HEK293 (cell line): ENCODE measurements at regions not wholly inside any gene's neighbourhood (a gene's known extent, or its start where the extent isn't known, plus 50 kb on each side); places are given as distances from the start of the nearest gene placed in this dataset.
A peak's percentile ranks its signal among the peaks of the same experiment; 100 is the strongest.
"Not testable (repeated sequence)": the region's sequence is repeated elsewhere in the genome, so short reads cannot be mapped to it uniquely, and the experiment has no call there.

Experiments
- CTCF ChIA-PET: fragments of 350-600 bp; formaldehyde crosslinking; extraction: SDS; loops from one replicate; lab custom pipeline; 2021; ENCODE audit warnings: antibody characterized with exemption; lab: Yijun Ruan, JAX
- POLR2A ChIA-PET: fragments of 300-600 bp; formaldehyde crosslinking; extraction: SDS; loops from one replicate; lab custom pipeline; 2020; ENCODE audit warnings: antibody characterized with exemption, inconsistent platforms; lab: Yijun Ruan, JAX
- H3K27ac ChIP-seq: fragments of 200-500 bp; sonication (Bioruptor generic); 2 replicates; pipeline ENCODE4 v1.5.1; 2014; ENCODE audit warnings: low read depth, low read length, control low read depth, inconsistent platforms; ENCODE audit errors: extremely low read depth
- H3K36me3 ChIP-seq, 2 experiments: fragments of 200-500 bp in 1 of 2; sonication (Bioruptor generic) in 1 of 2; 1 replicate in 1 of 2; 2 replicates in 1 of 2; pipeline ENCODE4 v1.5.1; 2014 to 2017; ENCODE audit warnings: inconsistent platforms in 2 of 2, low read length in 2 of 2; ENCODE audit not compliant: control insufficient read depth in 2 of 2, insufficient read depth in 1 of 2
- H3K4me1 ChIP-seq: fragments of 200-500 bp; sonication (Bioruptor generic); 2 replicates; pipeline ENCODE4 v1.5.1; 2014; ENCODE audit warnings: mild to moderate bottlenecking, low read length, inconsistent platforms; ENCODE audit not compliant: control insufficient read depth, insufficient read depth
- H3K4me3 ChIP-seq: 2 replicates; pipeline ENCODE4 v1.5.1; 2011; ENCODE audit warnings: low read depth, mild to moderate bottlenecking, control low read depth, low read length, moderate library complexity
- H3K9me3 ChIP-seq: fragments of 200-500 bp; sonication (Bioruptor generic); 2 replicates; pipeline ENCODE4 v1.5.1; 2014; ENCODE audit warnings: low read depth, low read length, inconsistent platforms; ENCODE audit not compliant: control insufficient read depth, insufficient read depth
- BCL11A ChIP-seq: fragments of 450-650 bp; formaldehyde crosslinking; IDR thresholded peaks from 2 replicates; pipeline ENCODE4 v1.5.1; 2016; ENCODE audit warnings: low read depth, missing biosample characterization, missing genetic modification characterization
- KLF16 ChIP-seq: fragments of 450-650 bp; formaldehyde crosslinking; IDR thresholded peaks from 2 replicates; pipeline ENCODE4 v1.5.1; 2017; ENCODE audit warnings: missing biosample characterization, missing genetic modification characterization
- TRIM28 ChIP-seq: IDR thresholded peaks from 2 replicates; pipeline ENCODE4 v1.6.1; 2011; ENCODE audit warnings: low read length, control low read depth, borderline replicate concordance
- ZBTB20 ChIP-seq: fragments of 450-650 bp; formaldehyde crosslinking; IDR thresholded peaks from 2 replicates; pipeline ENCODE4 v1.5.1; 2016; ENCODE audit warnings: missing biosample characterization, missing genetic modification characterization
- ZNF211 ChIP-seq: fragments of 450-650 bp; formaldehyde crosslinking; IDR thresholded peaks from 2 replicates; pipeline ENCODE4 v1.5.1; 2016; ENCODE audit warnings: low read depth, missing biosample characterization, missing genetic modification characterization
- ZNF280D ChIP-seq: fragments of 450-650 bp; formaldehyde crosslinking; IDR thresholded peaks from 2 replicates; pipeline ENCODE4 v1.5.1; 2016; ENCODE audit warnings: missing biosample characterization, missing genetic modification characterization
- ZNF292 ChIP-seq: fragments of 450-650 bp; formaldehyde crosslinking; IDR thresholded peaks from 2 replicates; pipeline ENCODE4 v1.5.1; 2016; ENCODE audit warnings: low read depth, missing biosample characterization, missing genetic modification characterization, borderline replicate concordance
- ZNF391 ChIP-seq: fragments of 450-650 bp; formaldehyde crosslinking; IDR thresholded peaks from 2 replicates; pipeline ENCODE4 v1.5.1; 2016; ENCODE audit warnings: low read depth, missing biosample characterization, missing genetic modification characterization, borderline replicate concordance
- ZNF544 ChIP-seq: fragments of 450-650 bp; formaldehyde crosslinking; IDR thresholded peaks from 2 replicates; pipeline ENCODE4 v1.5.0; 2017; ENCODE audit warnings: missing biosample characterization, missing genetic modification characterization
- ZNF561 ChIP-seq: fragments of 450-650 bp; IDR thresholded peaks from 2 replicates; pipeline ENCODE4 v1.5.1; 2018; ENCODE audit warnings: missing biosample characterization, missing genetic modification characterization, borderline replicate concordance
- ZNF585B ChIP-seq: fragments of 450-650 bp; formaldehyde crosslinking; IDR thresholded peaks from 2 replicates; pipeline ENCODE4 v1.5.1; 2016; ENCODE audit warnings: missing biosample characterization, missing genetic modification characterization
- ZNF658 ChIP-seq: fragments of 450-650 bp; formaldehyde crosslinking; IDR thresholded peaks from 2 replicates; pipeline ENCODE4; 2016; ENCODE audit warnings: missing biosample characterization, missing genetic modification characterization

DNA sequence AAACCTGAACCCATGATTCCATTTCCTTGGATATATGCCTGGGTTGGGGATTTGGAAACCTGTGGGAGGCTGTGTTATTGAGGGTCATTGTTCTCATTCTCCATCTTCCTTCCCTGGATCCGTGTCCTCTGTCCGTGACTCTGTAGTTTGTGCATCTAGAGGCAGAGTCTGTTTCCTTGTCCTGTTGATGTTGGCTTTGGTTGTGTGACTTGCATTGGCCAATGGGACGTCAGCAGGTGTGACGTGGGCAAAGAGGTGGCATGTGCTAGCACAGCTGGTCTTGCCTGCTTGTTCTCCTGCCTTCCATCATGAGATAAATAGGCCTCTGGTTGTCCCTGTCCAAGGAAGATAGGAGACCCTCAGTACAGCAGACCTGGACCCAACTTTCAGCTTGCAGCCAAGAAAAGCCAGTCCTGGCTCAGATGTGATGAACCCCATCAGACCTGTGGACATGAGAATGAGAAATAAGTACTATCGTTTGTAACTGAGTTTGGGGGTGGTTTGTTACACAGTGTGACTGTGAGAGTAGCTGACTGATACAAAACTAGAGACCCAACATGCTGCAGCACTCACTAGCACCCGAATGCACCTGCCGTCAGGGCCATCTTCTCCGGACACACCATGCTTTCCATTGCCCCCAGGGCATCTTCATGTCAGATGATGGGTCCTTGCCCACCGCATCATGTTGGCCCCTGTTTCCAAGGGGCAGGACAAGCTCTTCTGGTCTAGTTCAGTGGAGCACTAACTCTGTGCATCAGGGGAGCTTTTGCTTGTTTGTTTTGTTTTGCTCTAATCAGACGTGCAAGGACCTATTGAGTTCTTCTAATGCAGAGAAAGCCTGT is 195.3 kb upstream of the SULF2 start:
- H3K27ac ChIP-seq: no peak overlapping the region
- H3K36me3 ChIP-seq: no peaks in the 10 kb centered on the region
- POLR2A ChIA-PET: no interaction called here
- H3K4me3 ChIP-seq: no peak overlapping the region
- TF ChIP-seq KLF16 (tag by site-specific recombination) (no peak), TRIM28 (peak; percentile 59; the same call in 1 of the 2 replicates)
- TF ChIP-seq, all 188 proteins: peak for 1
- H3K4me1 ChIP-seq: no peaks in the 10 kb centered on the region
- H3K9me3 ChIP-seq: no peaks in the 10 kb centered on the region
- CTCF ChIA-PET: interaction anchor here (0.5 to 1.4 kb wide), 3 partner anchors 36 to 640 kb away, joined by 3 to 4 read pairs (median 3); no protein-coding TSS in a partner anchor

GRCh38 chr20:47979361-47980095 is 194.2 kb upstream of the SULF2 start:
- POLR2A ChIA-PET, H3K9me3 ChIP-seq, H3K4me3 ChIP-seq, H3K4me1 ChIP-seq, H3K36me3 ChIP-seq, H3K27ac ChIP-seq: not testable (repeated sequence)
- CTCF ChIA-PET: interaction anchor here (0.5 kb wide), 1 partner anchor 666 kb away, joined by 4 read pairs; no protein-coding TSS in a partner anchor

DNA sequence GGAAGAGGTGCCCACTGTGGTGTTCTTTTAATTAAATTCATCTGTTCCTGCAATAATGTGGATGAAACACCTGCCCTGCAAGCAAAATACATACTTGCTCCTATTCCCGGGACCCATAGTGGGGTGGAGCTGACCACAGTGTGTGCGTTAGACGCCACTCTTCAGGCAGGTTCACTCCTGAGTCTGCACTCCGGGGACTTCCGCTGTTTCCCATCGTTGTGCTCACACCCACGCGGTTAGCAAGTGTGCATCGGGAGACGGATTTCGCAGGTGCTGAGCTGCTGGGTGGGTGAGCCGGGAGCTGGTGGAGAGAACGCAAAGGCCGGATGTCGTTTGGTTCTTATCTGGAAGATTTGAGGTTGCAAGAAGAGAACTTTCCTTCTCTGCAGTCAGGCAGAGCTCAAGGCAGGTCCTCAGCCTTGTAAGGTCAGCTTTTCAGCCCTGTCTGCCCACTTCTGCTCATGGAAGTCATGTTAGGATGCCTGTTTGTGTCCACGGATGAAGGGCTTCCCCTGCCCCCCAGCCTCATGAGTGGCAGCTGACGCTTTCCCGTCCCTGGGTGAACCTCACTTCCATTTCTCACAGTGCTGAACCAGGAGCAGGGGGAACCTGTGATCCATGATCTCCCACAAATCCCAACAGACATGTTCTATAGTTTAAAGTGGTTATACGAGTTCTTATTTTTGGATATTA is 193.3 kb upstream of the SULF2 start:
- H3K36me3 ChIP-seq, POLR2A ChIA-PET, H3K4me3 ChIP-seq, H3K27ac ChIP-seq, H3K4me1 ChIP-seq, H3K9me3 ChIP-seq, CTCF ChIA-PET: not testable (repeated sequence)

DNA sequence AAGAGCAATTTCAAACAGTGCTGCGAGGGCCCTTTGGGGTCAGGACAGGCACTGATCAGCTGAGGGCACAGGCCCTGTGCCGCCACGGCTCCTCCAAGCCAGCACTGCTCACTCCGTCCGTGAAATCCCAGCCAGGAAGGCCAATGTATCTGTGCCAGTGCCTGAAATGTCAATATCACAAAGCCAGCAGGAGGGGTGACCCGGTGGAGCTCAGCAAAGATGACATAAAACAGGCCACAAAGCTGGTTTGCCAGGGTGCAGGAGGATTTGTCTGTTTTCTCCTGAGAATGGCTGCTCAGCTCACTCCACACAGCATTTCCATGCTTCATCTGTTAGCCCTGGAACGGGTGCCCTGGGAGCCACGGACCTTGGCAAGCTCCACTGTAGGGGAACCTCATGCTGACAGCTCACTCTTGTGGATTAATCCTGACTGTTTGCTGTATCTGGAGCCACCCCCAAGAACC is 192.5 kb upstream of the SULF2 start:
- POLR2A ChIA-PET, H3K4me3 ChIP-seq, H3K36me3 ChIP-seq, H3K9me3 ChIP-seq, H3K4me1 ChIP-seq, CTCF ChIA-PET, H3K27ac ChIP-seq: not testable (repeated sequence)

- H3K4me1 ChIP-seq, H3K4me3 ChIP-seq, H3K27ac ChIP-seq, H3K9me3 ChIP-seq, H3K36me3 ChIP-seq, CTCF ChIA-PET: not testable (repeated sequence)
- POLR2A ChIA-PET: interaction anchor here (1.2 kb wide), 1 partner anchor 352 kb away, joined by 3 read pairs; no protein-coding TSS in a partner anchor
Observed at GRCh38 chr20:47977017-47977788, 191.9 kb upstream of the SULF2 start.

DNA sequence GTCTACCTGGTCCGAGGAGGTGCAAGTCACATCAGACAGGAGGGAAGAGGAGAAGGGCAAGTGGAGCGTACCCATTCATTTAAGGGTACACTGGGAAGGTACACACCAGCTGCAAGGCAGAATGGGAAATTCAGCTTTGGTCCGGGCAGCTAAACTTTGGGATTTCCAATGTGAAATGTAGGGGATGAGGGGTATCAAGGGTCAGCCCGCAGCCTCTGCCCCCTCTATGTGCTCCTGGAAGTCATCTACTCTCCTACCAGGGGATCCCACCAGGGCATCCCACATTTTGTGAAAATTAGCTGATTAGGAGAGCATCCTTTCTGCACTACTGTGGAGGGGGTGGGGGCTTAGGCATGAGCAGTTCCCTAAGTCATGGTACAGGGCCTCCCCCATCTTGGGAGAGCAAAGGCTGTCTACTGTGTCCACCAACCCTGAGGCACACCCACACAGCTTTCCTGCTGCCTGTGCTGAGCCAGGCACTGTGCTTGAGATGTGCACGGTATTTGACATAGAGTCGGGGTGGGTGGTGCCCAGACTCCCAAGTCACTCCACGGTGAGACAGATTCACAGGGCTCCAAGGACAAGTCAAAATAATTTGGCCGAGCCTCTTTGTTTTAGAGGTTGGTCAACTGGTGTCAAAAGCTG is 189.1 kb upstream of the SULF2 start:
- Histone ChIP-seq H3K36me3 (no peaks in the 10 kb centered on the region), H3K27ac (no peak overlapping the region), H3K9me3 (no peaks in the 10 kb centered on the region), H3K4me3 (no peak overlapping the region), H3K4me1 (no peaks in the 10 kb centered on the region)
- ChIA-PET POLR2A (no interaction called here), CTCF (no interaction called here)
- TF ChIP-seq ZNF211 (tag by site-specific recombination) (no peak), ZNF544 (tag by site-specific recombination) (no peak), ZBTB20 (no peak), ZNF561 (tag by site-specific recombination) (no peak), ZNF292 (tag by site-specific recombination) (no peak), ZNF585B (tag by site-specific recombination) (no peak), ZNF391 (tag by site-specific recombination) (no peak), ZNF280D (tag by site-specific recombination) (no peak), ZNF658 (tag by site-specific recombination) (no peak), BCL11A (tag by site-specific recombination) (no peak)
